Coronary artery (tissue), 2 donors: ENCODE measurements at regions not wholly inside any gene's neighbourhood (a gene's known extent, or its start where the extent isn't known, plus 50 kb on each side); places are given as distances from the start of the nearest gene placed in this dataset.

Experiments used
- DNase-seq: peaks from one replicate; pipeline ENCODE4 v3.0.0-alpha.2; 2017; ENCODE audit warnings: low spot score
- H3K27ac ChIP-seq, 2 donors: fragments of 200-600 bp; sonication (generic); one replicate each; pipeline ENCODE4 v1.5.1; 2016 to 2019
- H3K4me3 ChIP-seq: fragments of 200-600 bp; sonication (generic); 2 replicates; pipeline ENCODE4 v1.5.1; 2016; ENCODE audit warnings: mild to moderate bottlenecking, moderate library complexity
- TF ChIP-seq, protein P1 (sequence below): fragments of 200-600 bp; sonication (generic); IDR thresholded peaks from one replicate; pipeline ENCODE4 v1.5.1; 2019; ENCODE audit warnings: antibody characterized with exemption

DNA sequence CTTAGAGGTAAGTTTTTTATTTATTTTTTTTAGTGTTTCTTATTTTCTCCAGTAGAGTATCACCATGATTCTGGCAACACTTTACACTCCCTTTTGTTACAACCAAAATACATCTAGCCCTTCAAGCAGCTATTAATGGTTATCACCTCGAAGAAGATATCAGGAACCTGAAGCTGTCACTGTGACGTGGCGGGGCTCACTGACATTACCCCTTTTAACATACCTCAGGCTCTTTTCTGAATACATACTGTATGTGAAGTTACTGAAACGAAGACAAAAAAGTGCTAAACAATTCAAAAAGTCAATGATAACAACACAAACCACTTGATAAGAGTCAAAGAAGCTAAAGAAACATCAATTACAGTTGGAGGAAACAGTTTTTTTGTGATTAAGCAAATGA, 1218.7 kb downstream of the EFNB2 start:
- DNase-seq: no peak
- no peak overlapping the region for H3K27ac ChIP-seq
- TF ChIP-seq, protein P1, sequence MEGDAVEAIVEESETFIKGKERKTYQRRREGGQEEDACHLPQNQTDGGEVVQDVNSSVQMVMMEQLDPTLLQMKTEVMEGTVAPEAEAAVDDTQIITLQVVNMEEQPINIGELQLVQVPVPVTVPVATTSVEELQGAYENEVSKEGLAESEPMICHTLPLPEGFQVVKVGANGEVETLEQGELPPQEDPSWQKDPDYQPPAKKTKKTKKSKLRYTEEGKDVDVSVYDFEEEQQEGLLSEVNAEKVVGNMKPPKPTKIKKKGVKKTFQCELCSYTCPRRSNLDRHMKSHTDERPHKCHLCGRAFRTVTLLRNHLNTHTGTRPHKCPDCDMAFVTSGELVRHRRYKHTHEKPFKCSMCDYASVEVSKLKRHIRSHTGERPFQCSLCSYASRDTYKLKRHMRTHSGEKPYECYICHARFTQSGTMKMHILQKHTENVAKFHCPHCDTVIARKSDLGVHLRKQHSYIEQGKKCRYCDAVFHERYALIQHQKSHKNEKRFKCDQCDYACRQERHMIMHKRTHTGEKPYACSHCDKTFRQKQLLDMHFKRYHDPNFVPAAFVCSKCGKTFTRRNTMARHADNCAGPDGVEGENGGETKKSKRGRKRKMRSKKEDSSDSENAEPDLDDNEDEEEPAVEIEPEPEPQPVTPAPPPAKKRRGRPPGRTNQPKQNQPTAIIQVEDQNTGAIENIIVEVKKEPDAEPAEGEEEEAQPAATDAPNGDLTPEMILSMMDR: no peak

DNA sequence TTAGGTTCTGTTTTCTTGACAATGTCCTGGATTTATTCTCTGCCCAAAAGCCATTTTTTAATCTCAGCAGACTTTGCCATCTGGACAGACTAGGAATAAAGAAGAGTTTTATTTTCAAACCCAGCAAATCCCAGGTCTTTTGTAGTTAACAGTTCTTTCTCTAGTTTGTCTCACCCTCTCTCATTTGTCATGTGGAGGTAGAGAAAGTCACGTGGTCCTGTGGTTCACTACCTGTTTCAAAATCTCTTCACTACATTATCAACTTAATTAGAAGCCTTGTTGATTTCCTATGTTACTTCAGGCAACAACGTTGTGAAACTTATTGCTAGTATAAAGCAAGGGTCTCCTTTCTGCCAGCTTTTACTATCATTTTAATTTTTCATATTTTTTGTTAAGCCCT, 1222.6 kb downstream of the EFNB2 start:
- DNase-seq: no peak
- TF ChIP-seq, protein P1: no peak
- Histone ChIP-seq H3K4me3 (no peak overlapping the region), H3K27ac (no peak overlapping the region)

More for the DNA sequence above, 1218.7 kb downstream of the EFNB2 start:
- no peak overlapping the region for H3K4me3 ChIP-seq

- Histone ChIP-seq H3K4me3 (no peak overlapping the region), H3K27ac (no peak overlapping the region)
- TF ChIP-seq, protein P1: no peak
- no peak for DNase-seq
Measured at GRCh38 chr13:105311094-105311493, 1224.4 kb downstream of the EFNB2 start.

GRCh38 chr13:105307776-105308175, 1227.7 kb downstream of the EFNB2 start:
- no peak for DNase-seq
- TF ChIP-seq, protein P1: no peak
- H3K4me3 ChIP-seq: no peak overlapping the region
- no peak overlapping the region for H3K27ac ChIP-seq

- TF ChIP-seq, protein P1: no peak
- no peak for DNase-seq
- Histone ChIP-seq H3K4me3 (no peak overlapping the region), H3K27ac (no peak overlapping the region)
Measured at GRCh38 chr13:105297839-105298238, 1237.6 kb downstream of the EFNB2 start.

- DNase-seq: no peak
- Histone ChIP-seq H3K4me3 (no peak overlapping the region), H3K27ac (no peak overlapping the region)
- TF ChIP-seq, protein P1: no peak
Measured at GRCh38 chr13:105291987-105292386, 1243.5 kb downstream of the EFNB2 start.

- Histone ChIP-seq H3K4me3 (no peak overlapping the region), H3K27ac (no peak overlapping the region)
- TF ChIP-seq, protein P1: no peak
- no peak for DNase-seq
Measured at GRCh38 chr13:105290596-105290995, 1244.9 kb downstream of the EFNB2 start.
